NCI-H1436 (cell line): ENCODE measurements at regions not wholly inside any gene's neighbourhood (a gene's known extent, or its start where the extent isn't known, plus 50 kb on each side); places are given as distances from the start of the nearest gene placed in this dataset.
A peak's percentile ranks its signal among the peaks of the same experiment; 100 is the strongest.
"Not testable (repeated sequence)": the region's sequence is repeated elsewhere in the genome, so short reads cannot be mapped to it uniquely, and the experiment has no call there.

Experiments
- DNase-seq: peaks from one replicate; lab custom pipeline; 2025; lab: John Stamatoyannopoulos, UW

DNA sequence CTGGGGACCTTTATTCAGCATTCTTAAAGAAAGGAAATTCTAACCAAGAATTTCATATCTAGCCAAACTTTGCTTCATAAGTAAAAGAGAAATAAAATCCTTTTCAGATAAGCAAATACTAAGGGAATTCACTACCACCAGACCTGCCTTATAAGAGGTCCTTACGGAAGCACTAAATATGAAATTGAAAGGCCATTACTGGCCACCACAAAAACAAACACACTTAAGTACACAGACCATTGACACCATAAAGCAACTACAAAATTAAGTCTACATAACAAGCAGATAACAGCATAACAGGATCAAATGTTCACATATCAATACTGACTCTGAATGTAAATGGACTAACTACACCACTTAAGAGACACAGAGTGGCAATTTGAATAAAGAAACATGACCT, 361.4 kb upstream of the POU5F2 start:
- DNase-seq, result no peak

DNA sequence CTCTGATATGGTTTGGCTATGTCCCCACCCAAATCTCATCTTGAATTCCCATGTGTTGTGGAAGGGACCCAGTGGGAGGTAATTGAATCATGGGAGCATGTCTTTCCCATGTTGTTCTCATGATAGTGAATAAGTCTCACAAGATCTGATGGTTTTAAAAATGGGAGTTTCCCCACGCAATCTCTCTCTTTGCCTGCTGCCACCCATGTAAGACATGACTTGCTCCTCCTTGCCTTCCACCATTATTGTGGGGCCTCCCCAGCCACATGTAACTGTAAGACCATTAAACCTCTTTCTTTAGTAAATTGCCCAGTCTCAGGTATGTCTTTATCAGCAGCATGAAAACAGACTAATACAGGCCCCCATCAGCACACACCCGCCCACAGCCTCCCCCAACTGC, 356.0 kb upstream of the POU5F2 start:
- not testable (repeated sequence) for DNase-seq

DNA sequence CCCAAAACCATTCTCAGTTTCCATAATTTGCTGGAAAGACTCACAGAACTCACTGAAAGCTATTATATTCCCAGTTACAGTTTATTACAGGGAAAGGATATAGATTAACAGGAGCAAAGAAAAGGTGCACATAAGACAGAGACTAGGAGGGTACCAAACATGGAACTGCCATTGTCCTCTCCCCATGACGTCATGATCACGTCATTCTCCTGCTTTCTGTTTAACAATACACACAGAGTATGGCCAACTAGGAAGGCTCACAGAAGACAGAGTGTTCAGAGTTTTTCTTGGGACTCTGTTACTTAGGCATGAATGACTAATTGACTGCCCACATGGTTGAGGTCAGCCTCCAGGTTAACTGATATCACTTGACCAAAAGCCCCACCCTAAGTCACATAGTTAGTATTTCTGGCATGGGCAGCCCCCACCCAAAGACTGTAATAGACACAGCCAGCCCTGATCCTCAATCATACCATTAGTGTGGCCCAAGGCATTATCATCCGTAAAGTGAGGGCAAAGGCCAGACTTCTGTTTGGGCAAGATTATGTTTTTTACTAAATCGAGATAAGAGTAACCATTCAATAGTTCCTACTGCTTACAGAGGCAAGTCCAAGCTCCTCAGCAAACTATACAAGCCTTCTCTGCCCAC, 353.5 kb upstream of the POU5F2 start:
- no peak for DNase-seq

DNA sequence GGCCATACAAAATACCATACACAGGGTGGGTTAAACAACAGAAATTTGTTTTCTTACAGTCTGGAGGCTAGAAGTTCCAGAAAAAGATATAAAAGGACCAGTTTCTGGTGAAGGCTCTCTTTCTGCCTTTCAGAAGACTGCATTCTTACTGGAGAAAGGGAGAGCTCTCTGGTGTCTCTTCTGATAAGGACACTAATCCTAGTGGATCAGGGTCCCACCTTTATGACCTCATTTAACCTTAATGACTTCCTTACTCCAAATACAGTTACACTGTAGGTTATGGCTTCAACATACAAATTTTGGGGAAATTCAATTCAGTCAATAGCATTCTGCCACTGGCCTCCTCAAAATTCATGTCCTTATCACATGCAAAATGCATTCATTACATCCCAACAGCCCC, 351.9 kb upstream of the POU5F2 start:
- no peak for DNase-seq

DNA sequence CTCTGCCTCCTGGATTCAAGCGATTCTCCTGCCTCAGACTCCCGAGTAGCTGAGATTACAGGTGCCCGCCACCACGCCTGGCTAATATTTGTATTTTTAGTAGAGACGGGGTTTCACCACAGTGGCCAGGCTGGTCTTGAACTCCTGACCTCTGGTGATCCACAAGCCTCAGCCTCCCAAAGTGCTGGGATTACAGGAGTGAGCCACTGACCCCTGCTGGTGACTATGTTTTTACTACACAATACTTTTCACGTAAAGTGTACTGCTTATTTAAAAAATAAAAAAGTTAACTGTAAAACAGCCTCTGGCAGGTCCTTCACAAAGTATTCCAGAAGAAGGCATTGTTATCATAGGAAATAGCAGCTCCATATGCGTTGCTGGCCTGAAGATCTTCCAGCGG, 345.2 kb upstream of the POU5F2 start:
- DNase-seq, result not testable (repeated sequence)

DNA sequence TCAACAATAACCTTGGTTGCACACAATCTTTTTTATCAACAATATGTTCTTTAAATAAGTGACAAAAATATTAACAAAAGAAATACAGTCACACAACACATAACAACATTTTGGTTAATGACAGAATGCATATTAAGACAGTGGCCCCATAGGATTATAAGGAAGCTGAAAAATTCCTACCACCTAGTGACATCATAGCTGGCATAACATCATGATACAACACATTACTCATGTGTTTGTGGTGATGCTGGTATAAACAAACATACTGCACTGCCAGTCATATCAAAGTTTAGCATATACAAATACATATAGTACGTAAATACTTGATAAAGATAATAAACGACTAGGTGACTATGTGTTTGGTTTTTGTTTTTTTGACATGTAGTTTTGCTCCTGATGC, 344.8 kb upstream of the POU5F2 start:
- DNase-seq, result no peak

DNA sequence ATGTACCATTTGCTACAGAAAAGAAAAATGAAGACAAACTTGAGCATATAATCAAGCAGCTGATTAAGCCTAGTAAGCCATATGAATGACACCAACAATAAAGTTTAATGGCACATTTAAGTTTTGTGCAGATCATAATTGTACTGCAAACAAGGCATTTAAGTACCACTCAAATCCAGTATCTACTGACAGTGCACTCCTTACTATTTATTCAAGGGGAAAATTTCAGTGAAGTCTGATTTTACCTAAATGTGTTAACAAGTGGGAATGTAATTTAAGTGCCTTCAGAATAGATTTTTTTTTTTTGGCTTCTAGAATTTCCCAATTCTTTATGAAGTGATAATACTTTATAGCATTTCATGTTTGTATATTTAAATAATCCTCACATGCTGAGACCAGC, 341.0 kb upstream of the POU5F2 start:
- peak; percentile 41 for DNase-seq

DNA sequence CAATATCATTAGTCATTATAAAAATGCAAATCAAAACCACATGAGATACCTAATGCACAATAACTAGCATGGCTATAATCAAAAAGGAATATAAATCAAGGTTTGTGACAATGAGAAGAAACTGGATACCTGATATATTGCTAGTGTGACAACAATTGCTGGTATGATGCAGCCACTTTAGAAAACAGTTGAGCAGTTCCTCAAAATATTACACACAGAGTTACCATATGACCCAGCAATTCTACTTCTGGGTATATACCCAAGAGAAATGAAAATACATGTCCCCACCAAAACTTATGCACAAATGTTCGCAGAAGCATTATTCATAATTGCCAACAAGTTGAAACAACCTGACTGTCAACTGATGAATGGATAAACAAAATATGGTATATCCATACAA, 339.7 kb upstream of the POU5F2 start:
- DNase-seq, result no peak

DNA sequence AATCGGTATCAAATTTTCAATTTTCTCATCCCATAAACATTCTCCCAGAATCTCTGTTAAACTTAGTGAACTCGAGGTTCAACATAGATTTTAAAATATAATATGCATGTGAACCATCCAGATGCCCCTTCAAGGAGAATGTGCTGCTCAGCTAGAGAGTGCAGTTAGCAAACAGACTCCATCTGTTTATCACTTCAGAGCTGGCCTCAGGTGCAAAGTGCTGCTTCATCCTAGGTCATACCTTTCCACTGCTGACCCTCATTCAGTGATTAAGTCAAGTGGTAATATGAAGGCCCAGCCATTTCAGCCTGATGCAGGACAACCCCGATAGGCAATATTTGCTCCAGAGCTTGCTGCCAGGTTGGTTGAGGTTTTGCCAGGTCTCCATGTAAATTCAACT, 339.0 kb upstream of the POU5F2 start:
- no peak for DNase-seq

DNA sequence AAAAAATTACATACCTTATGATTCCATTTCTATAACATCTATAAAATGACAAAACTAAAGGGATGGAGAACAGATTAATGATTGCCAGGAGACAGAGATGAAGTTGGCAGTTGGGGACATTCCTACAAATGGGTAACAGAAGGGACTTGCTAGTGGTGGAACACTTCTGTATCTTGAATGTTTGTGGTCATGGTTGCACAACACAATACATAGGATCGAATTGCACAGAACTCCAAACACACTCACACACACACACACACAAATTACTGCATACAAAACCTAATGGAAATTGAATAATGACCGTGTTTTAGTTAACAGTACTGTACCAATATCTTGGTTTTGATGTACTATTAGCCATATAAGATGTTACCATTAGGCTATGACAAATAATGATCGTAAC, 330.7 kb upstream of the POU5F2 start:
- DNase-seq, result no peak

DNA sequence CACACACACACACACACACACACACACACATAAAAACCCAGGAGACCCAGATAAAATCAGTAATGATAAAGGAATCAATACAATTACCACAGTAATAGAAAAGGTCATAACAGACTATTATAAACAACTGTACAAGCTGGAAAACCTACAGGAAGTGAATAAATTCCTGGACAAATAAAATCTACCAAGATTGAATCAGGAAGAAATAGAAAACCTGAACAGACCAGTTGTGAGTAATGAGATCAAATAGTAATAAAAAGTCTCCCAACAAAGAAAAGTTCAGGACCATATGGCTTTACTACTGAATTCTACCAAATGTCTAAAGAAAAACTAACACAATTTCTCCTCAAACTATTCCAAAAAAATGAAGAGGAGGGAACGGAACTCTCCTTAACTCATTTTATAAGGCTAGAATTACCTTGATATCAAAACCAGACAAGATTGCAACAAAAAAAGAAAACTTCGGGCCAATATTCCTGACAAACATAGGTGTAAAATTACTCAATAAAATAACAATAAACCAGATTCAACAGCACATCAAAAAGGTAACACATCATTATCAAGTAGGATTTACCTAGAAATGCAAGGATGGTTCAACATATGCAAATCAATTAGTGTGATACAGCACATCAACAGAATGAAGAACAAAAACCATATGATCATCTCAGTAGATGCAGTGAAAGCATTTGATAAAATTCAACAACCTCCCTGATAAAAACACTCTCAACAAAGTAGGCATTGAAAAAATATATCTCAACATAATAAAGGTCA, 325.2 kb upstream of the POU5F2 start:
- DNase-seq, result no peak

DNA sequence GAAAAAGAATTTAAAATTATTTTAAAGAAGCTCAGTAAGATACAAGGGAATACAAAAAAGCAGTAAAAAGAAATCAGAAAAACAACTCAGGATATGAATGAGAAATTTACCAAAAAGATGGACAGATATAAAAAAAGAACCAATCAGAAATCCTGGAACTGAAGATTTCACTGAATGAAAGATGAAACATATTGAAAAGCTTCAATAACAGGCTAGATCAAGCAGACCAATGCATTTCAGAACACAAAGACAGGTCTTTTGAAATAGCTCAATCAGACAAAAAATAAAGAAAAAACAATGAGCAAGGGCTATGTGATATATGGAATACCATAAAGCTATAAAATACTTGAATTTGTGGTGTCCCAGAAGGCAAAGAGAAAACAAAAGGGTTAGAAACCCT, 322.6 kb upstream of the POU5F2 start:
- no peak for DNase-seq

DNA sequence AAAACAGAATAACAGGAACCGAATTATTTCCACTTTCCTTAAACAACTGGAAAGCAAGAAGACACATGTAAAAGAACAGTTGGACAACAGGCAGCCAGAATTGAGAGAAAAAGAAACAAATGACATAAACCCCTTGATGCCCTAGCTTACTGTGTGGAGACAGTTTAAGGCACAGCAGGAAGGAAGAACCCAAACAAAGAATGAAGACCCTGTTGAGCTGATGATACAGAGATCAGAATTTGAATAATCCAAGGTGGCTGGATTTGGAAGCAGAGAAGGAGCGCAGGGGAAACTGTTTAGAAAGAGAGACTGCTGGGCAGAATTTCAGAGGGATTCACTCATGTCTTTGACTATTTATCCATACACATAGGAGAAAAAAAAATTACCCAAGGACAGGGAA, 316.3 kb upstream of the POU5F2 start:
- DNase-seq, result no peak

DNA sequence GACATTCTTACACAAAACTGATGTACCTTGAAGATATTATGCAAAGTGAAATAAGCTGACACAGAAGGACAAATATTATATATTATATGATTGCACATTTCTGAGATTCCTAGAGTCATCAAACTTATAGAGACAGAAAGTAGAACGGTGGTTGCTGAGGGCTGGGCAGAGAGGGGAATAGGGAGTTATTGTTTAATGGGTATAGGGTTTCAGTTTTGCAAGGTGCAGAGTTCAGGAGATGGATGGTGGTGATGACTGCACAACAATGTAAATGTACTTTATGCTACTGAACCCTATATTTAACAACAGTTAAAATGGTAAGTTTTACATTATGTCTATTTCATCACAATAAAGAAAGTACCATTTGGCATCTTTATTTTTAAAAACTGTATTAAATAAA, 315.8 kb upstream of the POU5F2 start:
- no peak for DNase-seq

DNA sequence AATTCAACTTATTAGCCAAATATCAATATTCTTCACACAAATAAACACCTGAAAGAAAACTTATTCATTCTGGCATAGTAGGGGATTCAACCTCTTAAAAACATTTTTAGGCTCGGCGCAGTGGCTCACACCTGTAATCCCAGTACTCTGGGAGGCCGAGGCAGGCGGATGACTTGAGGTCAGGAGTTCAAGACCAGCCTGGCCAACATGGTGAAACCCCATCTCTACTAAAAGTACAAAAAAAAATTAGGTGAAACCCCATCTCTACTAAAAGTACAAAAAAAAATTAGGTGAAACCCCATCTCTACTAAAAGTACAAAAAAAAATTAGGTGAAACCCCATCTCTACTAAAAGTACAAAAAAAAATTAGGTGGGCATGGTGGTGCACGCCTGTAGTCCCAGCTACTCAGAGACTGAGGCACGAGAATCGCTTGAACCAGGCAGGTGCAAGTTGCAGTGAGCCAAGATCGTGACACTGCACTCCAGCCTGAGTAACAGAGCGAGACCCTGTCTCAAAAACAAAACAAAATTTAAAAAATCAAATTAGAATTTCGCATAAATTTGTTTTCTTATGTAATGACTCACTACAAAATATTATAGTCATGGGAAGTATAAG, 308.0 kb upstream of the POU5F2 start:
- not testable (repeated sequence) for DNase-seq

DNA sequence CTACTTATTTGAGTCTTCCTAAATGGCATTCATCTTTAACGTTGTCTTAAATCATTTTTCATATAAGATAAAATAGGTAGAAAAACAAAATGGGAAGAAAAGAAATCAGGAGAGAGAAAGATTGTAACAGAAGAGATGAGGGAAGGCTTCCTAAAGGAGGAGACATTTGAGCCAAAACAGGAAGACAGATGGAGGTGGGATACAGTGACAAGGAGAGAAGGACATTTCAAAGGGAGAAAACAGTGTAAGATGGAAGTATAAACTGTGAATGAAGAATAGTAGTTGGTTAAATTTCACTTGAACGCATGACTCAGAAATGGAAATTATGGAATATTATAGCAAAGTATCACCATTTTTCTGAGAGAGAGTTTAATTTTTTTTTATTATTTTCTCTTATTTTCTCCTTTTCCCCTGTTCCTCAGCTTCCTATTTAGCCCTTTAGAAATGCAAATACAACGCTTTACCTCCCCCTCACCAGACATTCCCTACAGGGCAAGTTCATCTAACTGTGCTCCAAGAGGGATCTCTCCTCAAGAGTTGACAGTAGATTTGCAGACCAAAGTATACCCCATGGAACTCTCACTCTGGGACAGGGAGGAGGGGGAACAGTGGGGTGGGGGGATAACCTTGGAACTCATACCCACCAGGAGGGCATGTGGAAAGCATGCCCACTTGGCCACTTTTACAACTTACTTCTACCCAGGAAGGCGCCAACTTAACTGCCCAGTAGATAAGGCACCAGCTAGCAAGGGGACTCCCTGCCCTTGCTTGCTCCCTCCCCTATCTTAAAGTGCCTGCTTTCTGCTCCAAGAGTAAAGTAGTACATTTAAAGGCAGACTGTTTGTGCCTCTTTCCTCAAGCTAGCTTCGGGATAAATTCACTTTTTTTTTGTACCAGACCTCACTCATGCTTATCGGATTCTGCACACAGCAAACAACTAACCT, 304.7 kb upstream of the POU5F2 start:
- no peak for DNase-seq

DNA sequence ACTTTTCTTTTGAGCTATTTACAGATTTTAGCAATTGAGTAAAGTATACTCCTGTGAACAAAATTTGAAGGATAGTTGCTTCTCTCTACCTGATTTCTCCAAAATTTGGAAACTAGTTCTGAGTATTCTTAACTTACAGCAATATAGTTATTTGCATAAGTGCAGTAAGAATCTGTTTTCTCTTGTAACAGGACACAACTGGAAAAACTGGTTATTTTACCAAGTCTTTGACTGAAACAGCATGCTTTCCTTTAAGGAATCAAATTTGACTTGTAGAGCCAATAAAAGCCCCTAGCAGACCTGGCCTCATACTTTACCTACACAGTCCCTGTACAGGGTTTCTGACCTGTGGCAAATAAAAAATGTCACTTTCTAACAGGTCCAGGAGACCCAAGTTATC, 301.9 kb upstream of the POU5F2 start:
- DNase-seq, result no peak

DNA sequence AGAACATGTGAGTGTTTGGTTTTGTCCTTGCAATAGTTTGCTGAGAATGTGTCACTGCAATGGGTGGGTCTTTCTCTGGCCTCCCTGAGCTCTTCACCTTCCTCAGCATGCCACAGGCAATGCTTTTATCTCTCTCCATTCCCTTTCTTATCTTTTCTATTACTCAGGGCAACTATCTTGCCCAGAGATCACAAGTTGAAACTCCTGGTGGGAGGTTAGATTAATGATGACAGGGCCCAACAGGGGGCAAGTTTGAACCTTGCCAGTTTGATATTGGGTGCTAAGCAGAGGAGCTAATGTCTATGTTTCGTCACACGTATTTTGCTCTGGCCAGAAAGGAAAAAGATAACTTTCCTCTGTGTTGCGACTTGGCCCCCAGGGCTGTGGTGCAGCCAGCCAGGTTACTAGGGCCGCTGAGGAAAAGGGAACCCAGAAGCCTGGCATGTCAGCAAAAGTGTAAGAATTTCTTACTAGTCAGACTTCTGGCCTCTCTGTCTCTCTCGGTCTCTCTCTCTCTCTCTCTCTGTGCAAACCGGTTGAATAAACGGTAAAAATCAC, 299.3 kb upstream of the POU5F2 start:
- DNase-seq, result no peak

DNA sequence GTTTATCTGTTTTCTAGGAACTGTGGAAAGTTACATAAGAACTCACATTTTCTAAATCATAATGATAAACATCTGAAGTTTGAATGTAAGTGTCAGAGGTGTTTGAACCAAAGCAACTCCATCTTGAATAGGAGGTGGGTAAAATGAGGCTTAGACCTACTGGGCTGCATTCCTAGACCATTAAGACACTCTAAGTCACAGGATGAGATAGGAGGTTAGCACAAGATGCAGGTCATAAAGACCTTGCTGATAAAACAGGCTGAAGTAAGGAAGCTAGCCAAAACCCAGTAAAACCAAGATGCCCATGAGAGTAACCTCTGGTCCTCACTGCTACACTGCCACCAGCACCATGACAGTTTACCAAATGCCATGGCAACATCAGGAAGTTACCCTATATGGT, 297.7 kb upstream of the POU5F2 start:
- DNase-seq, result no peak

DNA sequence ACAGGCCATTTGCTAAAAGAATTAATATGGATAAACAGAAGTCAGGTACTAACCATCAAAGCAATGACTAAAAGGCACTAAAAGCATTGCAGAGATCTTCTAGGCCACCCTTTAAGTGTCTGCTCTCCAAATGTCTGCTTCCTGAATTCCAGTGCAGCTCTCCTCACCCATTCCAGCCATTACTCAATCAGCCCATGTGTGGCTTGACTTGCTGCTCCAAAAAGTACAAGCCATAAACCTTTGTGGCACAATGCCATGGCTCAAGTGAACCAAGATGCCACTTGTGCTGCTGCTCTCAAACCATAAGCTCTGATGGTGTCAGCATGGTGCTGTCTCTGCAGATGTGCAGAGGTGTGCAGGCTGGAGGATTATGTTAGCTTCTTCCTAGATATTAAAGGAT, 290.2 kb upstream of the POU5F2 start:
- DNase-seq, result no peak

DNA sequence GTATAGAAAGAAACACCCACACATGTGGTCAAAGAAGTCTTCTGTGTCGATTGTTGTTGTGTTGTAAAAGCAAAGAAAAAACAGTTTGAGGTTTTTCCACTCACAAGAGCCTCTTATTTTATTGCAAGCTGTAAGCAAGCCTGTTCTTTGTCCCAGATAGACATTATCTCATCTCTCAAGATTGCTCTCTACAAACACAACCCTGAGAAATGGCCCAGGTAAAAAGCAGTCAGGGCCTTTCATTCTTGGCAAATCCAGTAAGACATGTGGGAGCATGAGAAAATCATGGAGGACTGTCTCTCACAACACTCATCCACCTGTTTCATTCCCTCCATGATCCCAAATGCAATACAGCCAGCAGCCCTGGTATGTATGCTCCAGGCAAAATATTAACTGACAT, 286.6 kb upstream of the POU5F2 start:
- DNase-seq, result no peak

DNA sequence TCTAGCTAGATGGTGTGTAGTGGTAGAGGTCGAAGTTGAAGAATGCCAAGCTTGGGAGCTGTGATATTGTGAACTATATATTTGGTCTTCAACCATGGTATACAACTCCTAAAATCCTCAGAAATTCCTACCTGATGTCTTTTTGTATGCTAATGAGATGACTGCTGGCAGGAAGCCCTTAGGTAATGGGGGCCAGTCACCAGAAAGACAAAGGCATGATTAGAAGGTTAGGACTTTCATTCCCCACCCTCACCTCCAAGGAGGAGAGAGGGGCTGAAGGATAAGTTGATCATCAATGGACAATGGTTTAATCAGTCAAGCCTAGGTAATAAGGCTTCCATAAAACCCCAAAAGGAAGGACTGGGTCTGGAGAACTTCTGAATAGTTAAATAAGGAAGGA, 285.7 kb upstream of the POU5F2 start:
- no peak for DNase-seq
